Endodermal cell (in vitro differentiated cells): ENCODE measurements at regions not wholly inside any gene's neighbourhood (a gene's known extent, or its start where the extent isn't known, plus 50 kb on each side); places are given as distances from the start of the nearest gene placed in this dataset.

Experiments
- DNase-seq: peaks from one replicate; pipeline ENCODE4 v3.0.0-alpha.2; 2017
- H3K27ac ChIP-seq: 2 replicates; pipeline ENCODE4 v1.5.1; 2013; ENCODE audit warnings: mild to moderate bottlenecking, low read depth, low read length, moderate library complexity
- H3K27me3 ChIP-seq: 2 replicates; pipeline ENCODE4 v1.6.1; 2013; ENCODE audit warnings: mild to moderate bottlenecking, low read length, moderate library complexity; ENCODE audit not compliant: insufficient read depth, control insufficient read depth, poor library complexity, severe bottlenecking
- H3K36me3 ChIP-seq: 2 replicates; pipeline ENCODE4 v1.7.0; 2013; ENCODE audit warnings: mild to moderate bottlenecking, low read length, moderate library complexity; ENCODE audit not compliant: control insufficient read depth, insufficient read depth
- H3K4me1 ChIP-seq: one replicate; pipeline ENCODE4 v1.7.0; 2013; ENCODE audit warnings: low read length; ENCODE audit not compliant: control insufficient read depth, insufficient read depth
- H3K4me3 ChIP-seq: 2 replicates; pipeline ENCODE4 v1.5.1; 2013; ENCODE audit warnings: mild to moderate bottlenecking, low read length, moderate library complexity
- H3K9ac ChIP-seq: 2 replicates; pipeline ENCODE4 v1.6.1; 2013; ENCODE audit warnings: mild to moderate bottlenecking, low read length, moderate library complexity; ENCODE audit not compliant: poor library complexity, severe bottlenecking; ENCODE audit errors: extremely low read depth
- H3K9me3 ChIP-seq: 2 replicates; pipeline ENCODE4 v1.6.1; 2013; ENCODE audit warnings: mild to moderate bottlenecking, low read length, moderate library complexity; ENCODE audit not compliant: control insufficient read depth
- H3K27ac Mint-ChIP-seq: 2 replicates; pipeline ENCODE4 v1.8.0; 2020; ENCODE audit warnings: mixed read lengths
- H3K27me3 Mint-ChIP-seq: 2 replicates; pipeline ENCODE4 v1.8.0; 2021; ENCODE audit warnings: mild to moderate bottlenecking, mixed read lengths; ENCODE audit not compliant: insufficient read depth
- H3K36me3 Mint-ChIP-seq: 2 replicates; pipeline ENCODE4 v1.8.0; 2020; ENCODE audit warnings: low read depth, mixed read lengths
- H3K4me1 Mint-ChIP-seq: 2 replicates; pipeline ENCODE4 v1.8.0; 2020; ENCODE audit warnings: mixed read lengths
- H3K4me3 Mint-ChIP-seq: 2 replicates; pipeline ENCODE4 v1.8.0; 2020; ENCODE audit warnings: mild to moderate bottlenecking, moderate library complexity, mixed read lengths
- H3K9me3 Mint-ChIP-seq: 2 replicates; pipeline ENCODE4 v1.8.0; 2020; ENCODE audit warnings: mild to moderate bottlenecking, mixed read lengths
- WGBS, 2 experiments: methylation state at CpG; one replicate each; pipeline versions ENCODE4 v1.1.5 to v1.1.7; 2013; ENCODE audit warnings: missing lambda C conversion rate in 2 of 2, mixed read lengths in 1 of 2; ENCODE audit not compliant: insufficient coverage in 1 of 2, insufficient read length in 1 of 2; 5-methylcytosine and 5-hydroxymethylcytosine counted together
- TF ChIP-seq, protein P1 (sequence below): fragments of 200-600 bp; sonication (generic); conservative IDR thresholded peaks from 2 replicates; pipeline ENCODE4 v1.5.0; 2021; ENCODE audit warnings: antibody characterized with exemption, mild to moderate bottlenecking

DNA sequence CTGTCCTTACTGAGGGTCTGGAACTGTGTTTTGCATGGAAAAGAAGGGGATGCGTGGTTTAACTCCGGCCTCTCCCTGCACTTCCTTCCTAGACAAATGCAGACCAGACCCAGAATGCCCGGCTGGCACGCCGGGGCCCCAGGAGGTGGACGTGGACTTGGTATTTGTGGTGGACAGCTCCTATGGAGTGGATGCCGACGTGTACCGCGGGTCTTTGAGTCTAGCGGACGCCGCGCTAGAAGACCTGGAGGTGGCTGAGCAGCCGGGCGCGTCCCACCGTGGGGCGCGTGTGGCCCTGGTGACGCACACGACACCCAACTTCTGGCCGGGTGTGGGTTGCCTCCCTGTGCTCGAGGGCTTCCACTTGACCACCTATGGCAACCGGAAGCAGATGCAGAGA lies 81.8 kb upstream of the COL6A5 start:
- H3K4me3 Mint-ChIP-seq: no peak overlapping the region
- 96 to 97% methylated on average over 6 to 25 of the region's 25 CpGs for WGBS, 2 experiments
- no peak overlapping the region for H3K9ac ChIP-seq
- H3K27ac Mint-ChIP-seq: no peak overlapping the region
- H3K27me3 Mint-ChIP-seq: no peaks in the 10 kb centered on the region
- H3K9me3 Mint-ChIP-seq: no peaks in the 10 kb centered on the region
- no peak overlapping the region for H3K4me3 ChIP-seq
- H3K36me3 ChIP-seq: no peaks in the 10 kb centered on the region
- no peak overlapping the region for H3K27ac ChIP-seq
- H3K27me3 ChIP-seq: no peaks in the 10 kb centered on the region
- TF ChIP-seq, protein P1, sequence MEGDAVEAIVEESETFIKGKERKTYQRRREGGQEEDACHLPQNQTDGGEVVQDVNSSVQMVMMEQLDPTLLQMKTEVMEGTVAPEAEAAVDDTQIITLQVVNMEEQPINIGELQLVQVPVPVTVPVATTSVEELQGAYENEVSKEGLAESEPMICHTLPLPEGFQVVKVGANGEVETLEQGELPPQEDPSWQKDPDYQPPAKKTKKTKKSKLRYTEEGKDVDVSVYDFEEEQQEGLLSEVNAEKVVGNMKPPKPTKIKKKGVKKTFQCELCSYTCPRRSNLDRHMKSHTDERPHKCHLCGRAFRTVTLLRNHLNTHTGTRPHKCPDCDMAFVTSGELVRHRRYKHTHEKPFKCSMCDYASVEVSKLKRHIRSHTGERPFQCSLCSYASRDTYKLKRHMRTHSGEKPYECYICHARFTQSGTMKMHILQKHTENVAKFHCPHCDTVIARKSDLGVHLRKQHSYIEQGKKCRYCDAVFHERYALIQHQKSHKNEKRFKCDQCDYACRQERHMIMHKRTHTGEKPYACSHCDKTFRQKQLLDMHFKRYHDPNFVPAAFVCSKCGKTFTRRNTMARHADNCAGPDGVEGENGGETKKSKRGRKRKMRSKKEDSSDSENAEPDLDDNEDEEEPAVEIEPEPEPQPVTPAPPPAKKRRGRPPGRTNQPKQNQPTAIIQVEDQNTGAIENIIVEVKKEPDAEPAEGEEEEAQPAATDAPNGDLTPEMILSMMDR: no peak
- no peaks in the 10 kb centered on the region for H3K36me3 Mint-ChIP-seq
- no peaks in the 10 kb centered on the region for H3K4me1 ChIP-seq
- no peaks in the 10 kb centered on the region for H3K9me3 ChIP-seq
- peaks cover 7% of the 10 kb centered on the region for H3K4me1 Mint-ChIP-seq
- DNase-seq: no peak

DNA sequence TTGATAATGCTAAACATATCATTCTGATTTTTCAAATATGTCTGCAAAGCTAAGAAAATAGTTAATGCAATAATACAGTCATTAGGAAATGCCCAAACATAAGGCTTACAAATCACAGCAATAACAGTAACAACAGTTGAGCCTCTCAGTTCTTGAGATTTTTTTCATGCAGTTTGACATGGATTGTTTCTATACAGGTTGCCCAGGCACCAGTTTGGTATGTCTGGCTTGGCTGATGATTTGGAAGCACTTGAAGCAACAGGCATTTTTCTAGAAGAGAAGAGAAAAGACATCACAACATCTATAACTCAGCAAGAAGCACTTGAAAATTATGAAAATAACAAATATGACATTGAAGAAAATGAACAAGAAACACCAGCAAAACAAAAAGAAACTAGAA lies 78.7 kb upstream of the COL6A5 start:
- no peak overlapping the region for H3K4me3 ChIP-seq
- no peaks in the 10 kb centered on the region for H3K36me3 Mint-ChIP-seq
- H3K27me3 Mint-ChIP-seq: no peaks in the 10 kb centered on the region
- no peak overlapping the region for H3K9ac ChIP-seq
- no peak overlapping the region for H3K27ac Mint-ChIP-seq
- H3K4me3 Mint-ChIP-seq: no peak overlapping the region
- peaks cover 7% of the 10 kb centered on the region for H3K4me1 Mint-ChIP-seq
- TF ChIP-seq, protein P1: no peak
- no peaks in the 10 kb centered on the region for H3K4me1 ChIP-seq
- no peaks in the 10 kb centered on the region for H3K9me3 Mint-ChIP-seq
- DNase-seq: no peak
- no peaks in the 10 kb centered on the region for H3K36me3 ChIP-seq
- no peaks in the 10 kb centered on the region for H3K27me3 ChIP-seq
- no peaks in the 10 kb centered on the region for H3K9me3 ChIP-seq
- H3K27ac ChIP-seq: peak overlapping the region; percentile 5

DNA sequence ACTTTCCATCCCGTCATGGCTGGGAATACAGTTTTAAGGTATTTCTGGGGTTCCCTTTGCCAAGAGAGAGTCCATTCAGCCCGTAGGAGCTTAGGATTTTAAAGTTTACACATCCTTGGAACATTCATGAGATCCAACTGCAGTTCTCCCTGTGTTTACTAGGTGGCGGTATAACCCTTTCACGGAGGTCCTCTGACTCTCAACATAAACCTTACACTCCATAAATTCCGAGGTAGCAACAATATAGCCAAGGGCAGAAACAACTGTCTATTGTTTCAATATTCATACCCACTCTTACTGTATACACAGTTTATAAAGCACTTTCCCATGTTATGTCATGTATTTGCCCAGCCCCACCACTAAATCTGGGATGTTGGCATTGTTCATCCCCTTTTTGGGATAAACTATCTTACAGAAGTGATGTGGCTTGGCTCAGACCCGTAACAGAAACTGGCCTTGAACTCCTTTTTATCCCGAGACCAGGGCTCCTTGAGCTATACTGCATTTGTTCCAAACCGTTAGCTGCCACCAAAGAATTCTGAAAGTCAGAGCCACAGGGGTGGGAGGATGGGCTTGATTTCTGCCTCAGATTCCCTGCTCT lies 69.2 kb upstream of the COL6A5 start:
- Histone ChIP-seq H3K9me3 (no peaks in the 10 kb centered on the region), H3K4me3 (no peak overlapping the region), H3K27me3 (no peaks in the 10 kb centered on the region), H3K36me3 (no peaks in the 10 kb centered on the region), H3K4me1 (no peaks in the 10 kb centered on the region), H3K9ac (no peak overlapping the region), H3K27ac (no peak overlapping the region)
- H3K4me3 Mint-ChIP-seq: no peak overlapping the region
- H3K27me3 Mint-ChIP-seq: no peaks in the 10 kb centered on the region
- H3K36me3 Mint-ChIP-seq: no peaks in the 10 kb centered on the region
- TF ChIP-seq, protein P1: peak; percentile 94
- no peaks in the 10 kb centered on the region for H3K4me1 Mint-ChIP-seq
- DNase-seq: peak; percentile 51
- no peak overlapping the region for H3K27ac Mint-ChIP-seq
- H3K9me3 Mint-ChIP-seq: no peaks in the 10 kb centered on the region
- 24 to 39% methylated on average over 7 to 8 of the region's 8 CpGs for WGBS, 2 experiments
